Breast epithelium (tissue), 3 donors: ENCODE measurements at regions not wholly inside any gene's neighbourhood (a gene's known extent, or its start where the extent isn't known, plus 50 kb on each side); places are given as distances from the start of the nearest gene placed in this dataset.

Source experiments
- CTCF ChIP-seq, 3 donors: fragments of 450-650 bp; IDR thresholded peaks; one replicate each; pipeline ENCODE4 v1.5.1; 2016 to 2017; ENCODE audit warnings: antibody characterized with exemption in 3 of 3, mild to moderate bottlenecking in 3 of 3, moderate library complexity in 3 of 3
- POLR2A ChIP-seq: fragments of 450-650 bp; IDR thresholded peaks from one replicate; pipeline ENCODE4 v1.6.1; 2016; ENCODE audit warnings: antibody characterized with exemption, mild to moderate bottlenecking, moderate library complexity
- POLR2AphosphoS5 ChIP-seq, 3 donors: sonication (generic); formaldehyde crosslinking; IDR thresholded peaks; one replicate each; pipeline ENCODE4 v1.6.1; 2017; ENCODE audit warnings: antibody characterized with exemption in 3 of 3

- TF ChIP-seq CTCF (IDR thresholded peaks at IDR 0.05) (no peak), POLR2A (no peak), POLR2AphosphoS5 (IDR thresholded peaks at IDR 0.05) (no peak)
Observed at GRCh38 chr10:65778753-65779152, 1147.1 kb upstream of the LRRTM3 start.
